Panc1 (cell line): ENCODE measurements at regions not wholly inside any gene's neighbourhood (a gene's known extent, or its start where the extent isn't known, plus 50 kb on each side); places are given as distances from the start of the nearest gene placed in this dataset.

Source experiments
- CTCF ChIP-seq: fragments of 450-650 bp; IDR thresholded peaks from 2 replicates; pipeline ENCODE4 v1.5.1; 2017; ENCODE audit warnings: mild to moderate bottlenecking
- POLR2AphosphoS5 ChIP-seq: IDR thresholded peaks from 2 replicates; pipeline ENCODE4 v1.6.1; 2012; ENCODE audit warnings: mild to moderate bottlenecking, low read depth, low read length, moderate library complexity
- REST ChIP-seq, 2 experiments: IDR thresholded peaks; 2 replicates each; pipeline ENCODE4 v1.6.1; 2011 to 2012; ENCODE audit warnings: low read depth in 2 of 2, control low read depth in 1 of 2, low read length in 1 of 2, mild to moderate bottlenecking in 1 of 2, moderate library complexity in 1 of 2; ENCODE audit not compliant: insufficient read depth in 1 of 2
- SIN3A ChIP-seq: IDR thresholded peaks from 2 replicates; pipeline ENCODE4 v1.6.1; 2012; ENCODE audit warnings: low read depth, mild to moderate bottlenecking, low read length, moderate library complexity, borderline replicate concordance; ENCODE audit not compliant: insufficient read depth
- TCF7L2 ChIP-seq: IDR thresholded peaks from 2 replicates; pipeline ENCODE4 v1.6.1; 2011; ENCODE audit warnings: mild to moderate bottlenecking, low read depth, low read length, inconsistent platforms

GRCh38 chr11:70566768-70567530 is 168.6 kb downstream of the CTTN start:
- TF ChIP-seq CTCF = no peak
- no peak for TF ChIP-seq SIN3A
- TF ChIP-seq POLR2AphosphoS5 = no peak
- no peak for TF ChIP-seq TCF7L2
- TF ChIP-seq REST (IDR thresholded peaks at IDR 0.05; ENCODE audit: insufficient read depth in 1 of 2, low read depth in 2 of 2, low read length in 1 of 2) = no peak
